SK-N-SH (cell line): ENCODE measurements at regions not wholly inside any gene's neighbourhood (a gene's known extent, or its start where the extent isn't known, plus 50 kb on each side); places are given as distances from the start of the nearest gene placed in this dataset.

ENCODE experiments used
- CTCF ChIA-PET: fragments of 300-600, 350-600 bp; formaldehyde crosslinking; extraction: SDS; loops from one replicate; lab custom pipeline; 2021; lab: Yijun Ruan, JAX
- POLR2A ChIA-PET: fragments of 350-600 bp; sonication (Branson Sonifier 250); formaldehyde crosslinking; extraction: SDS; loops from one replicate; lab custom pipeline; 2020; ENCODE audit warnings: antibody characterized with exemption, inconsistent platforms; lab: Yijun Ruan, JAX
- DNase-seq: peaks from one replicate; pipeline ENCODE4 v3.0.0; 2012
- H2AFZ ChIP-seq: fragments of 200-600 bp; sonication (generic); 2 replicates; pipeline ENCODE4 v1.8.1; 2016; ENCODE audit warnings: antibody characterized with exemption, mild to moderate bottlenecking, low read depth
- H3F3A ChIP-seq: fragments of 200-600 bp; sonication (generic); replicated peaks from 2 replicates; pipeline ENCODE3; 2016; ENCODE audit warnings: antibody characterized with exemption, mild to moderate bottlenecking; ENCODE audit not compliant: insufficient read depth
- H3K27ac ChIP-seq, 2 experiments: fragments of 200-500 bp in 1 of 2; fragments of 200-600 bp in 1 of 2; sonication (Bioruptor generic) in 1 of 2; sonication (generic), shearing (Covaris generic) in 1 of 2; 2 replicates each; pipeline versions ENCODE4 v1.5.1 to v1.6.1; 2014 to 2016; ENCODE audit warnings: low read depth in 2 of 2, inconsistent platforms in 1 of 2, low read length in 1 of 2, mild to moderate bottlenecking in 1 of 2, mixed read lengths in 1 of 2
- H3K27me3 ChIP-seq: fragments of 200-600 bp; sonication (generic), shearing (Covaris generic); 2 replicates; pipeline ENCODE4 v1.6.1; 2016; ENCODE audit warnings: mixed run types; ENCODE audit not compliant: insufficient read depth
- H3K36me3 ChIP-seq, 2 experiments: fragments of 200-500 bp in 1 of 2; fragments of 200-600 bp in 1 of 2; sonication (Bioruptor generic) in 1 of 2; sonication (generic) in 1 of 2; replicated peaks in 1 of 2; 2 replicates each; pipeline versions ENCODE3 to v1.5.1; 2014 to 2016; ENCODE audit warnings: low read length in 1 of 2, mild to moderate bottlenecking in 1 of 2; ENCODE audit not compliant: insufficient read depth in 2 of 2, control insufficient read depth in 1 of 2
- H3K4me1 ChIP-seq, 2 experiments: fragments of 200-500 bp in 1 of 2; fragments of 200-600 bp in 1 of 2; sonication (Bioruptor generic) in 1 of 2; sonication (generic), shearing (Covaris generic) in 1 of 2; 2 replicates each; pipeline versions ENCODE4 v1.5.1 to v1.6.1; 2014 to 2016; ENCODE audit warnings: low read depth in 1 of 2, low read length in 1 of 2, mixed run types in 1 of 2; ENCODE audit not compliant: insufficient read depth in 2 of 2, control insufficient read depth in 1 of 2
- H3K4me2 ChIP-seq: fragments of 200-600 bp; sonication (generic), shearing (Covaris generic); 2 replicates; pipeline ENCODE4 v1.6.1; 2017; ENCODE audit warnings: mixed run types
- H3K4me3 ChIP-seq, 2 experiments: fragments of 200-500 bp in 1 of 2; fragments of 200-600 bp in 1 of 2; sonication (Bioruptor generic) in 1 of 2; sonication (generic), shearing (Covaris generic) in 1 of 2; 2 replicates each; pipeline versions ENCODE4 v1.5.1 to v1.8.1; 2014 to 2016; ENCODE audit warnings: low read depth in 2 of 2, inconsistent platforms in 1 of 2, low read length in 1 of 2, mild to moderate bottlenecking in 1 of 2, mixed read lengths in 1 of 2, moderate library complexity in 1 of 2
- H3K79me2 ChIP-seq: fragments of 200-600 bp; sonication (generic); 2 replicates; pipeline ENCODE4 v1.8.1; 2017; ENCODE audit warnings: mild to moderate bottlenecking; ENCODE audit not compliant: insufficient read depth
- H3K9ac ChIP-seq: fragments of 200-600 bp; sonication (generic); 2 replicates; pipeline ENCODE4 v1.6.1; 2017; ENCODE audit warnings: mixed run types
- H3K9me2 ChIP-seq: fragments of 200-600 bp; sonication (generic); 2 replicates; pipeline ENCODE4 v1.6.1; 2017; ENCODE audit warnings: mixed run types
- H3K9me3 ChIP-seq: fragments of 200-600 bp; sonication (generic); 2 replicates; pipeline ENCODE4 v1.6.1; 2017; ENCODE audit warnings: mixed run types, mild to moderate bottlenecking, moderate library complexity
- H4K20me1 ChIP-seq: fragments of 200-600 bp; sonication (generic); 2 replicates; pipeline ENCODE4 v1.6.1; 2017; ENCODE audit warnings: mild to moderate bottlenecking, mixed run types; ENCODE audit not compliant: insufficient read depth
- CHD2 ChIP-seq: fragments of 150-350 bp; IDR thresholded peaks from 2 replicates; pipeline ENCODE4 v1.6.1; 2018; ENCODE audit warnings: low read length; ENCODE audit not compliant: partially characterized antibody
- FOXJ3 ChIP-seq: sonication (generic); formaldehyde crosslinking; IDR thresholded peaks from 2 replicates; pipeline ENCODE4 v1.5.1; 2020; ENCODE audit warnings: mild to moderate bottlenecking, missing genetic modification reagents
- PBX3 ChIP-seq: IDR thresholded peaks from 2 replicates; pipeline ENCODE4; 2012
- RAD21 ChIP-seq: IDR thresholded peaks from 2 replicates; pipeline ENCODE4 v1.6.1; 2012; ENCODE audit warnings: mild to moderate bottlenecking, low read length
- RCOR1 ChIP-seq: fragments of 150-350 bp; IDR thresholded peaks from 2 replicates; pipeline ENCODE4 v1.6.1; 2017; ENCODE audit warnings: antibody characterized with exemption, low read length
- SIN3A ChIP-seq: IDR thresholded peaks from 2 replicates; pipeline ENCODE4 v1.6.1; 2012; ENCODE audit warnings: low read depth, mild to moderate bottlenecking, low read length, moderate library complexity, borderline replicate concordance
- TAF1 ChIP-seq: IDR thresholded peaks from 2 replicates; pipeline ENCODE4 v1.6.1; 2012; ENCODE audit warnings: low read depth, mild to moderate bottlenecking, low read length, moderate library complexity, borderline replicate concordance
- TEAD4 ChIP-seq: IDR thresholded peaks from 2 replicates; pipeline ENCODE4 v1.4.0; 2012; ENCODE audit warnings: mild to moderate bottlenecking, borderline replicate concordance; ENCODE audit not compliant: insufficient read depth
- WGBS: methylation state at CpG from one replicate; pipeline ENCODE4 v1.1.6; 2017; ENCODE audit warnings: low lambda C conversion rate; 5-methylcytosine and 5-hydroxymethylcytosine counted together
- TF ChIP-seq, protein P1 (sequence below): fragments of 150-350 bp; IDR thresholded peaks from 2 replicates; pipeline ENCODE4 v1.6.1; 2016; ENCODE audit warnings: mild to moderate bottlenecking, low read depth, low read length
- TF ChIP-seq, protein P2 (sequence below): IDR thresholded peaks from 2 replicates; pipeline ENCODE4 v1.4.0; 2012; ENCODE audit warnings: low read depth

GRCh38 chr9:118281772-118282171 is 577.6 kb downstream of the TLR4 start:
- TF ChIP-seq FOXJ3 (CRISPR knock-in tag), result no peak
- TF ChIP-seq, protein P1, sequence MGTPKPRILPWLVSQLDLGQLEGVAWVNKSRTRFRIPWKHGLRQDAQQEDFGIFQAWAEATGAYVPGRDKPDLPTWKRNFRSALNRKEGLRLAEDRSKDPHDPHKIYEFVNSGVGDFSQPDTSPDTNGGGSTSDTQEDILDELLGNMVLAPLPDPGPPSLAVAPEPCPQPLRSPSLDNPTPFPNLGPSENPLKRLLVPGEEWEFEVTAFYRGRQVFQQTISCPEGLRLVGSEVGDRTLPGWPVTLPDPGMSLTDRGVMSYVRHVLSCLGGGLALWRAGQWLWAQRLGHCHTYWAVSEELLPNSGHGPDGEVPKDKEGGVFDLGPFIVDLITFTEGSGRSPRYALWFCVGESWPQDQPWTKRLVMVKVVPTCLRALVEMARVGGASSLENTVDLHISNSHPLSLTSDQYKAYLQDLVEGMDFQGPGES, result no peak
- TF ChIP-seq, protein P2, sequence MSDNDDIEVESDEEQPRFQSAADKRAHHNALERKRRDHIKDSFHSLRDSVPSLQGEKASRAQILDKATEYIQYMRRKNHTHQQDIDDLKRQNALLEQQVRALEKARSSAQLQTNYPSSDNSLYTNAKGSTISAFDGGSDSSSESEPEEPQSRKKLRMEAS, result no peak
- TF ChIP-seq, all 33 proteins: peak for 0
- CTCF ChIA-PET, result no interaction called here

DNA sequence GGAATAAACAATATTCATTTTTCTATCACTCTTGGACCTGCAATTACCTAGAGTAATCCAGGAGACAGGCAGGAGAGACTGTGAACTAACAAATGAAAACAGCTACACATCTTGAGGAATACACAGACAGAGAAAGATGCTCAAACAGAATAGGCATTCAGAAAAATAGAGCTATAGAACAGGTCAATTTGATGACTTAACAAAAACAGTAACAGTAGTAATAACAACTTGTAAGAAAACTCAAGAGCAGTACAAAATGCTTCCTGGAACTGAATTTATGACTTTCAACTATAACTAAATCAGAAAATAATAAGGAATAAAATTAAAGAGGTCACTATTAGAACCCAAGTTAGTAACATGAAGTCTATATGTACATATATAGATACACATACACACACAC is 579.3 kb downstream of the TLR4 start:
- Histone ChIP-seq H3K9me3 (no peaks in the 10 kb centered on the region; the same call in 1 of the 2 replicates), H3K36me3 (no peaks in the 10 kb centered on the region), H3K4me2 (no peak overlapping the region), H3K79me2 (no peaks in the 10 kb centered on the region), H4K20me1 (no peaks in the 10 kb centered on the region), H3K9ac (no peak overlapping the region), H2AFZ (no peak overlapping the region), H3K9me2 (no peaks in the 10 kb centered on the region), H3F3A (no peaks in the 10 kb centered on the region), H3K4me1 (no peaks in the 10 kb centered on the region), H3K27ac (no peak overlapping the region), H3K27me3 (no peaks in the 10 kb centered on the region), H3K4me3 (no peak overlapping the region)
- ChIA-PET POLR2A (no interaction called here), CTCF (no interaction called here)
- TF ChIP-seq FOXJ3 (CRISPR knock-in tag) (no peak), SIN3A (no peak), PBX3 (no peak), TEAD4 (no peak), RAD21 (no peak), RCOR1 (no peak), TAF1 (no peak), CHD2 (no peak)
- TF ChIP-seq, protein P1, result no peak
- no peak for DNase-seq

More at GRCh38 chr9:118281772-118282171, 577.6 kb downstream of the TLR4 start:
- Histone ChIP-seq H3K4me3 (no peak overlapping the region), H2AFZ (no peak overlapping the region), H3K4me2 (no peak overlapping the region), H3K9ac (no peak overlapping the region), H3K4me1 (no peaks in the 10 kb centered on the region), H4K20me1 (no peaks in the 10 kb centered on the region), H3K36me3 (no peaks in the 10 kb centered on the region), H3K27me3 (no peaks in the 10 kb centered on the region), H3F3A (no peaks in the 10 kb centered on the region), H3K9me2 (no peaks in the 10 kb centered on the region), H3K9me3 (no peaks in the 10 kb centered on the region; the same call in 1 of the 2 replicates), H3K79me2 (no peaks in the 10 kb centered on the region), H3K27ac (no peak overlapping the region)
- 33% methylated on average over 3 of the region's 3 CpGs for WGBS
- POLR2A ChIA-PET, result no interaction called here
- no peak for DNase-seq
